Stomach (tissue), 8 donors: ENCODE measurements at regions not wholly inside any gene's neighbourhood (a gene's known extent, or its start where the extent isn't known, plus 50 kb on each side); places are given as distances from the start of the nearest gene placed in this dataset.

Experiments
- DNase-seq, 2 donors: peaks; one replicate each; pipeline versions ENCODE4 v3.0.0 to v3.0.0-alpha.2; 2013 to 2019
- H3K27ac ChIP-seq, 5 donors: fragments of 200-600 bp in 4 of 5; sonication (generic) in 4 of 5; one replicate each; pipeline ENCODE4 v1.5.1; 2013 to 2019; ENCODE audit warnings: mild to moderate bottlenecking in 1 of 5, moderate library complexity in 1 of 5
- H3K27me3 ChIP-seq, 3 donors: fragments of 200-600 bp; sonication (generic); one replicate each; pipeline ENCODE4 v1.5.1; 2017 to 2019; ENCODE audit warnings: mixed run types in 1 of 3
- H3K36me3 ChIP-seq, 4 donors: fragments of 200-600 bp; sonication (generic); 1 replicate in 3 of 4; 2 replicates in 1 of 4; pipeline ENCODE4 v1.5.1; 2016 to 2019
- H3K4me1 ChIP-seq, 4 donors: fragments of 200-600 bp; sonication (generic); one replicate each; pipeline ENCODE4 v1.5.1; 2016 to 2019
- H3K4me3 ChIP-seq, 4 donors: fragments of 200-600 bp; sonication (generic) in 3 of 4; one replicate each; pipeline ENCODE4 v1.5.1; 2016 to 2019; ENCODE audit warnings: mild to moderate bottlenecking in 1 of 4
- H3K9me3 ChIP-seq, 4 donors: fragments of 200-600 bp; sonication (generic); one replicate each; pipeline ENCODE4 v1.5.1; 2016 to 2019
- EP300 ChIP-seq: sonication (generic); formaldehyde crosslinking; IDR thresholded peaks from one replicate; pipeline ENCODE4 v1.6.1; 2017; ENCODE audit warnings: antibody characterized with exemption
- POLR2A ChIP-seq, 4 donors: fragments of 450-650 bp; IDR thresholded peaks; one replicate each; pipeline ENCODE4 v1.6.1; 2016; ENCODE audit warnings: antibody characterized with exemption in 4 of 4, control low read depth in 2 of 4, mild to moderate bottlenecking in 1 of 4, moderate library complexity in 1 of 4
- POLR2AphosphoS5 ChIP-seq, 3 donors: sonication (generic); formaldehyde crosslinking; IDR thresholded peaks; one replicate each; pipeline ENCODE4 v1.6.1; 2016; ENCODE audit warnings: antibody characterized with exemption in 3 of 3
- WGBS, 5 donors: extraction: QIAGEN DNeasy Blood & Tissue Kit in 3 of 5; methylation state at CpG; one replicate each; pipeline versions ENCODE4 v1.1.5 to v1.1.7; 2013 to 2018; 5-methylcytosine and 5-hydroxymethylcytosine counted together
- intact Hi-C: fragments of 100-400 bp; cut with DNase I; formaldehyde crosslinking; loops from one replicate; pipeline ENCODE4 v1.15.1; 2023; ENCODE audit warnings: low total_unique reads
- TF ChIP-seq, protein P1 (sequence below), 7 experiments: fragments of 450-650 bp in 4 of 7; fragments of 200-600 bp in 3 of 7; sonication (generic) in 3 of 7; IDR thresholded peaks; one replicate each; pipeline ENCODE4 v1.5.1; 2016 to 2019; ENCODE audit warnings: antibody characterized with exemption in 7 of 7, control low read depth in 2 of 7, mild to moderate bottlenecking in 1 of 7
- donor health status: healthy with polysubstance abuse.
- donor health status: Bipolar disorder and iron deficiency.
- donor health status: healthy.

DNA sequence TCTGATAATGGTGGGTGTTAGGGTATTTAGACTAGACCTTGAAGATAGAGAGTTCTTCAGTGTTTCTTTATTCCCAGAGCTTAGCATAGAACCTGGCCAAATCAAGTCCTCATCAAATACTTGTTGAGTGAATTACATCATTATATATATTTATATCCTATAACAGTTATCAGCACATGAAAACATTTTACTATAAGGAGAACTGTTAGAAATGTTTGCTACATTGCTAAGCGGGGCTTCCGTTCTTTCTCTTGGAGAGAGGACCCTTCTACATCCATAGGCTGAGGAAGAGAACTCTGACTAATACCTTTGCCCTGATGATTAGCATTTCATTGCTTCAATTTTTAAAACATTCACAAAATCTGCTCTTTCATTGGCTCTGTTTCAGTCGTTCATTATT lies 66.5 kb upstream of the NBL1 start:
- TF ChIP-seq POLR2AphosphoS5 (IDR thresholded peaks at IDR 0.05) (no peak), POLR2A (IDR thresholded peaks at IDR 0.05) (no peak), EP300 (no peak)
- TF ChIP-seq, protein P1, sequence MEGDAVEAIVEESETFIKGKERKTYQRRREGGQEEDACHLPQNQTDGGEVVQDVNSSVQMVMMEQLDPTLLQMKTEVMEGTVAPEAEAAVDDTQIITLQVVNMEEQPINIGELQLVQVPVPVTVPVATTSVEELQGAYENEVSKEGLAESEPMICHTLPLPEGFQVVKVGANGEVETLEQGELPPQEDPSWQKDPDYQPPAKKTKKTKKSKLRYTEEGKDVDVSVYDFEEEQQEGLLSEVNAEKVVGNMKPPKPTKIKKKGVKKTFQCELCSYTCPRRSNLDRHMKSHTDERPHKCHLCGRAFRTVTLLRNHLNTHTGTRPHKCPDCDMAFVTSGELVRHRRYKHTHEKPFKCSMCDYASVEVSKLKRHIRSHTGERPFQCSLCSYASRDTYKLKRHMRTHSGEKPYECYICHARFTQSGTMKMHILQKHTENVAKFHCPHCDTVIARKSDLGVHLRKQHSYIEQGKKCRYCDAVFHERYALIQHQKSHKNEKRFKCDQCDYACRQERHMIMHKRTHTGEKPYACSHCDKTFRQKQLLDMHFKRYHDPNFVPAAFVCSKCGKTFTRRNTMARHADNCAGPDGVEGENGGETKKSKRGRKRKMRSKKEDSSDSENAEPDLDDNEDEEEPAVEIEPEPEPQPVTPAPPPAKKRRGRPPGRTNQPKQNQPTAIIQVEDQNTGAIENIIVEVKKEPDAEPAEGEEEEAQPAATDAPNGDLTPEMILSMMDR (IDR thresholded peaks at IDR 0.05) = no peak
- Histone ChIP-seq H3K4me1 (peaks cover 0 to 6% (median 3%) of the 10 kb centered on the region in 4 donors), H3K9me3 (no peaks in the 10 kb centered on the region), H3K27me3 (no peaks in the 10 kb centered on the region), H3K4me3 (no peak overlapping the region), H3K36me3 (no peaks in the 10 kb centered on the region), H3K27ac (no peak overlapping the region)
- no peak for DNase-seq
- 84 to 91% (median 88%) methylated on average over 3 of the region's 3 CpGs for WGBS, 5 donors
- intact Hi-C loops = no loop called here

DNA sequence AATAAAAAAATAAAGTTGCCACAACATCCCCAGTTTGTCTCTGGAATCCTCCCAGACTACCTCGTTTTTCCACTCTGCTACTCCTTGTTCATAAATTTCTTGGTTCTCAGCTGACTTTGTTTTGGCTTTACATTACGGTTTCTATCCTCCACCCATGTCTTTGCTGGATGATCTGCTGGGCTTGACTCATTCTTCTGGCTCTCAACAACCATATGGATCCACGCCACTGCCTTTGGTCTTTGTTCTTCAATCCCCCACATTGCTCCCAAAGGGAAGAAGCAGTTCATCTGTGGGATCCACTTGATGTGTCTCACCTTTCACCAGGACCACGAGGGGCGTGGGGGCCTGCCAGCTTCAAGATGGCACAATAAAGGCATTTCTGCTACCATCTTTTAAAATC lies 67.1 kb upstream of the NBL1 start:
- no peak overlapping the region for H3K4me3 ChIP-seq
- no peaks in the 10 kb centered on the region for H3K9me3 ChIP-seq
- intact Hi-C loops = no loop called here
- 65 to 77% (median 70%) methylated on average over 5 of the region's 5 CpGs for WGBS, 5 donors
- DNase-seq = peak in 1 of 2 donors; percentile 40
- no peak overlapping the region for H3K27ac ChIP-seq
- H3K36me3 ChIP-seq = no peaks in the 10 kb centered on the region
- peaks cover 0 to under 1% (median 0%) of the 10 kb centered on the region in 4 donors for H3K4me1 ChIP-seq
- TF ChIP-seq POLR2AphosphoS5 (IDR thresholded peaks at IDR 0.05) = no peak
- no peaks in the 10 kb centered on the region for H3K27me3 ChIP-seq

DNA sequence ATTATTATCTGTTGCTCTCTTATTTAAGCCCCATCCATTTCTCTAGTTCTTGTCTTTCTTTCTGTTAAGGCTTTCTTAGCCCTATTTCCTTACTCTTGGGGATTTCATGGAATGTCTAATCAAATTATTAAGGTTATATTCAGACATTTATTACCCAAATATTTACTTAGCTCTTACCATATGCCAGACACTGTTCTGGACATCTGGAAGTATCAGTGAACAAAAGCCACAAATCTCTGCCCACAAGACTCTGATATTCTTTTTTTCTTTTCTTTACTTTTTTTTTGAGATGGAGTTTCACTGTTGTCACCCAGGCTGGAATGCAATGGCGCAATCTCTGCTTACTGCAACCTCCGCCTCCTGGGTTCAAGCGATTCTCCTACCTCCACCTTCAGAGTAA lies 74.3 kb upstream of the NBL1 start:
- TF ChIP-seq EP300 = no peak
- TF ChIP-seq, protein P1 (IDR thresholded peaks at IDR 0.05) = no peak
- TF ChIP-seq POLR2A (IDR thresholded peaks at IDR 0.05) = no peak
- TF ChIP-seq POLR2AphosphoS5 (IDR thresholded peaks at IDR 0.05) = no peak
- Histone ChIP-seq H3K36me3 (no peaks in the 10 kb centered on the region), H3K9me3 (no peaks in the 10 kb centered on the region), H3K4me1 (peaks cover 0 to 2% (median 0%) of the 10 kb centered on the region in 4 donors), H3K27ac (no peak overlapping the region), H3K4me3 (no peak overlapping the region), H3K27me3 (no peaks in the 10 kb centered on the region)
- intact Hi-C loops = no loop called here
- 90 to 100% (median 94%) methylated on average over 3 of the region's 3 CpGs for WGBS, 5 donors
- DNase-seq = no peak

DNA sequence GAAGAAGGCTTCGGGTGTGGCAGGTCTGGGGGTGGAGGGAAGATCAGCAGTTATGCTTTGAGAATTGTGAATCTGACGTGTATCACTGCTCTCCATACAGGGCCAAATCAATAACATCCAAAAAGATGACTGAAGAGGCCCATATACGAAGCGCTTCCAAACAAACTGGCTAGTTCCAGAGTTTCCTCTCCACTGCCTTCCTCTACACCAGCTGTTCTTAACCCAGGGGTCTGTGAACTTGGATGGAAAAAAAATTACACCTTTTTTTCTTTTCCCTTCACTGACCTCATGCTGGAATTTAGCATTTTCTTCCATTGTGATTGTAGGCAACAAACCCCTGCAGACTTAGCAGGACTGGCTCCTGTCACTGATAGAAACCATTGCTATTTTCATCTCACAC lies 77.1 kb upstream of the NBL1 start:
- intact Hi-C loops = no loop called here
- no peaks in the 10 kb centered on the region for H3K27me3 ChIP-seq
- no peak overlapping the region for H3K4me3 ChIP-seq
- no peak for DNase-seq
- H3K27ac ChIP-seq = no peak overlapping the region
- TF ChIP-seq EP300 (no peak), POLR2AphosphoS5 (IDR thresholded peaks at IDR 0.05) (no peak), POLR2A (IDR thresholded peaks at IDR 0.05) (no peak)
- TF ChIP-seq, protein P1 (IDR thresholded peaks at IDR 0.05) = no peak
- no peaks in the 10 kb centered on the region for H3K9me3 ChIP-seq
- peaks cover 0 to 19% (median 11%) of the 10 kb centered on the region in 4 donors for H3K4me1 ChIP-seq
- no peaks in the 10 kb centered on the region for H3K36me3 ChIP-seq
- WGBS, 5 donors = 88 to 98% (median 94%) methylated on average over 4 of the region's 4 CpGs

DNA sequence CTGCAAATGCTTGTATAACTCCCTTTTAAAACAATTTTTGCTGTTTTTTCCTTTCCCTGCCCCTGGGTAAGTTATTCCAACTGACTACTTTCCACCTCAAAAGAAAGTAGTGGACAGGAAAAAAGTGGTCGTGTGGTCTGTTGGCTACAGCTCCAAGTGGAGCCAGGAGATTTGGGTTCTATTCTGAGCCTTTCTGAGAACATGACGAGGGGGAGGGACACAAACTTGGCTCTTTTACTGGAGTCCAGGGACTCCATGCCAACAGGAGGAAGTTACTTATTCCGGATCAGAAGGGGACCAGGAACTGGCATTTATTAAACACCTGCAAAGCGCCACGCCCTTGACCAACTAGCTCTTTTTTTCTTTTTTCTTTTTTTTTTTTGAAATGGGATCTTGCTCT lies 79.0 kb upstream of the CAPZB start:
- H3K4me1 ChIP-seq = peaks cover 0 to 19% (median 11%) of the 10 kb centered on the region in 4 donors
- H3K9me3 ChIP-seq = no peaks in the 10 kb centered on the region
- H3K27me3 ChIP-seq = no peaks in the 10 kb centered on the region
- DNase-seq = peak in 1 of 2 donors; percentile 34
- TF ChIP-seq POLR2AphosphoS5 (IDR thresholded peaks at IDR 0.05) (no peak), POLR2A (IDR thresholded peaks at IDR 0.05) (no peak)
- no peak overlapping the region for H3K4me3 ChIP-seq
- WGBS, 5 donors = 30 to 70% (median 60%) methylated on average over 5 of the region's 5 CpGs
- H3K27ac ChIP-seq = peak overlapping the region in 4 of 5 donors; percentile 58 to 82 (median 72)
- intact Hi-C loops = no loop called here
- H3K36me3 ChIP-seq = no peaks in the 10 kb centered on the region
